ENCODE measurements at regions not wholly inside any gene's neighbourhood (a gene's known extent, or its start where the extent isn't known, plus 50 kb on each side); places are given as distances from the start of the nearest gene placed in this dataset.

DNA sequence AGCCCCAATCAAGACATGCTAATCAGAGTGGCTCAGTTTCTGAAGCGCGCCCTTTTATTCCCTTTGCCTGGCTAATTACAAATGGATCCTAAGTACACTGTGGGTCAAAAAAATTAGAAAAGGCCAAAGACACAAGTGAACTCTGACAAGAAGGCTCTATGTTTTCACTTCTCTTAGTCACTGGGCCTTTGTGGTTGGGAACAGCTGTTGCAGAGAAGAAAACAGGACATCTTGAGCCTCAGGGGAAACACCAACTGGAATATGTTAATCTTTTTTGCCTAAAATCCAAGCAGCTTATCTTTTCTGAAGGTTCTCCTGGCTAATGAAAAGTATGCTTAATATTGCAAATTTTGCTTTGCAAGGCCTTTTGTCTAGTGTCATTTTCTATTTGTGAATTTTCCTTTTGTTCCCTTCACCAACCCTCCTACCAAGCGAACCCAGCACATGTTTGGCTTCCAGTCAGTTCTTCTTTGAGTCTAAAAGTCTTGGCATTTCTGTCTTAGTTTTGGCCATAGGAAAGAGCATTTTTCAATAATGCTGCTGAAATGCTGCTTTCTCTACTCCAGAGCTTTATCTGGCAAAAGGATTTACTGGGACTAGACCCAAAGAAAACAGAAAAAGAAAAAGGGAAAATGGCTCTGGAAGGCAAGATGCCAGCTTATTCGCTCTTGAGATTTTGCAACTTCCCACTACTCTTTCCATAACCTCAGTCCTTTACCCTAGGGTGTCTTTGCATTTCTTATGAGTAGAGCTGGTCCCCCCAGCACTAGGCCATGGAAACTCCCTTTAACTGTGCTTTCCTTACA lies 440.2 kb upstream of the ST6GAL2 start:
- TF ChIP-seq GATA2 (IDR thresholded peaks at IDR 0.05; ENCODE audit: low read depth, low read length) (no peak), GATA3 (IDR thresholded peaks at IDR 0.05; ENCODE audit: low read depth, low read length) (no peak)

Data from SH-SY5Y (cell line).